ENCODE measurements at regions not wholly inside any gene's neighbourhood (a gene's known extent, or its start where the extent isn't known, plus 50 kb on each side); places are given as distances from the start of the nearest gene placed in this dataset.
"Not testable (repeated sequence)": the region's sequence is repeated elsewhere in the genome, so short reads cannot be mapped to it uniquely, and the experiment has no call there.

- not testable (repeated sequence) for DNase-seq
These were observed 445.4 kb downstream of the BCAT1 start for GRCh38 chr12:24503477-24503876.

- DNase-seq = no peak
These were observed 448.1 kb downstream of the BCAT1 start for GRCh38 chr12:24500831-24501230.

GRCh38 chr12:24500421-24500820 is 448.5 kb downstream of the BCAT1 start:
- DNase-seq = no peak

GRCh38 chr12:24499151-24500146 is 449.5 kb downstream of the BCAT1 start:
- DNase-seq = no peak

- DNase-seq = no peak
These were observed 452.1 kb downstream of the BCAT1 start for GRCh38 chr12:24496755-24497154.

- DNase-seq = no peak
These were observed 454.5 kb downstream of the BCAT1 start for GRCh38 chr12:24494401-24494800.

GRCh38 chr12:24491968-24492367 is 456.9 kb downstream of the BCAT1 start:
- no peak for DNase-seq

GRCh38 chr12:24489939-24490338 is 459.0 kb downstream of the BCAT1 start:
- DNase-seq = no peak

GRCh38 chr12:24488906-24489619 is 459.8 kb downstream of the BCAT1 start:
- no peak for DNase-seq

GRCh38 chr12:24488091-24488596 is 460.8 kb downstream of the BCAT1 start:
- DNase-seq = no peak

GRCh38 chr12:24487606-24488005 is 461.3 kb downstream of the BCAT1 start:
- DNase-seq = no peak

GRCh38 chr12:24483732-24484131 is 465.2 kb downstream of the BCAT1 start:
- no peak for DNase-seq

GRCh38 chr12:24482882-24483604 is 465.9 kb downstream of the BCAT1 start:
- DNase-seq = no peak

- no peak for DNase-seq
These were observed 466.9 kb downstream of the BCAT1 start for GRCh38 chr12:24482044-24482443.

- DNase-seq = no peak
These were observed 468.0 kb downstream of the BCAT1 start for GRCh38 chr12:24480766-24481449.

GRCh38 chr12:24479131-24479530 is 469.8 kb downstream of the BCAT1 start:
- no peak for DNase-seq

- no peak for DNase-seq
These were observed 470.6 kb downstream of the BCAT1 start for GRCh38 chr12:24478254-24478653.

GRCh38 chr12:24476310-24476709 is 472.6 kb downstream of the BCAT1 start:
- DNase-seq = no peak

GRCh38 chr12:24475337-24475736 is 473.6 kb downstream of the BCAT1 start:
- no peak for DNase-seq

- no peak for DNase-seq
These were observed 475.8 kb downstream of the BCAT1 start for GRCh38 chr12:24473097-24473496.

- DNase-seq = no peak
These were observed 478.9 kb downstream of the BCAT1 start for GRCh38 chr12:24470050-24470449.

GRCh38 chr12:24469089-24469488 is 479.8 kb downstream of the BCAT1 start:
- no peak for DNase-seq
